IPS-18c (cell line): ENCODE measurements at regions not wholly inside any gene's neighbourhood (a gene's known extent, or its start where the extent isn't known, plus 50 kb on each side); places are given as distances from the start of the nearest gene placed in this dataset.

Source experiments
- H3K4me3 ChIP-seq: 2 replicates; pipeline ENCODE4 v1.7.0; 2013; ENCODE audit warnings: low read depth, mild to moderate bottlenecking, low read length, moderate library complexity; ENCODE audit not compliant: insufficient read depth
- H3K9me3 ChIP-seq: one replicate; pipeline ENCODE4 v1.6.1; 2013; ENCODE audit warnings: mild to moderate bottlenecking, low read length, moderate library complexity; ENCODE audit not compliant: control insufficient read depth, insufficient read depth

- H3K9me3 ChIP-seq, result peaks cover 34% of the 10 kb centered on the region
Measured at GRCh38 chr16:35302859-35303258, 1843.4 kb downstream of the TP53TG3F start.

GRCh38 chr16:35305476-35305875 lies 1846.1 kb downstream of the TP53TG3F start:
- Histone ChIP-seq H3K9me3 (peaks cover 39% of the 10 kb centered on the region), H3K4me3 (no peak overlapping the region)

More at GRCh38 chr16:35302859-35303258, 1843.4 kb downstream of the TP53TG3F start:
- H3K4me3 ChIP-seq, result no peak overlapping the region

GRCh38 chr16:35306915-35307314 lies 1847.5 kb downstream of the TP53TG3F start:
- H3K9me3 ChIP-seq, result peaks cover 44% of the 10 kb centered on the region
- no peak overlapping the region for H3K4me3 ChIP-seq

GRCh38 chr16:35308674-35309073 lies 1849.3 kb downstream of the TP53TG3F start:
- Histone ChIP-seq H3K9me3 (peaks cover 37% of the 10 kb centered on the region), H3K4me3 (no peak overlapping the region; the same call in 1 of the 2 replicates)

- Histone ChIP-seq H3K4me3 (no peak overlapping the region), H3K9me3 (peaks cover 44% of the 10 kb centered on the region)
Measured at GRCh38 chr16:35310999-35311398, 1851.6 kb downstream of the TP53TG3F start.

GRCh38 chr16:35311475-35311874 lies 1852.1 kb downstream of the TP53TG3F start:
- peaks cover 39% of the 10 kb centered on the region for H3K9me3 ChIP-seq
- H3K4me3 ChIP-seq, result peak overlapping the region; percentile 3; the same call in 1 of the 2 replicates

- H3K9me3 ChIP-seq, result peaks cover 35% of the 10 kb centered on the region
Measured at GRCh38 chr16:35314298-35314697, 1854.9 kb downstream of the TP53TG3F start.

GRCh38 chr16:35319536-35320192 lies 1860.3 kb downstream of the TP53TG3F start:
- peaks cover 18% of the 10 kb centered on the region for H3K9me3 ChIP-seq
- H3K4me3 ChIP-seq, result no peak overlapping the region

More at GRCh38 chr16:35314298-35314697, 1854.9 kb downstream of the TP53TG3F start:
- H3K4me3 ChIP-seq, result peak overlapping the region; percentile 3; the same call in 1 of the 2 replicates

GRCh38 chr16:35325936-35326335 lies 1866.5 kb downstream of the TP53TG3F start:
- H3K4me3 ChIP-seq, result no peak overlapping the region

GRCh38 chr16:35339337-35339736 lies 1879.9 kb downstream of the TP53TG3F start:
- peaks cover 19% of the 10 kb centered on the region for H3K9me3 ChIP-seq

More at GRCh38 chr16:35325936-35326335, 1866.5 kb downstream of the TP53TG3F start:
- H3K9me3 ChIP-seq, result peaks cover 8% of the 10 kb centered on the region

GRCh38 chr16:35342012-35342411 lies 1882.6 kb downstream of the TP53TG3F start:
- peaks cover 14% of the 10 kb centered on the region for H3K9me3 ChIP-seq

More at GRCh38 chr16:35339337-35339736, 1879.9 kb downstream of the TP53TG3F start:
- H3K4me3 ChIP-seq, result no peak overlapping the region

GRCh38 chr16:35344012-35344762 lies 1884.8 kb downstream of the TP53TG3F start:
- H3K9me3 ChIP-seq, result peaks cover 12% of the 10 kb centered on the region
- H3K4me3 ChIP-seq, result no peak overlapping the region

More at GRCh38 chr16:35342012-35342411, 1882.6 kb downstream of the TP53TG3F start:
- no peak overlapping the region for H3K4me3 ChIP-seq

GRCh38 chr16:35352431-35352830 lies 1893.0 kb downstream of the TP53TG3F start:
- peaks cover 4% of the 10 kb centered on the region for H3K9me3 ChIP-seq
- no peak overlapping the region for H3K4me3 ChIP-seq

GRCh38 chr16:35363510-35363909 lies 1904.1 kb downstream of the TP53TG3F start:
- Histone ChIP-seq H3K4me3 (no peak overlapping the region), H3K9me3 (peaks cover 24% of the 10 kb centered on the region)

GRCh38 chr16:35364263-35364662 lies 1904.9 kb downstream of the TP53TG3F start:
- Histone ChIP-seq H3K4me3 (no peak overlapping the region), H3K9me3 (peaks cover 25% of the 10 kb centered on the region)

- Histone ChIP-seq H3K9me3 (peaks cover 25% of the 10 kb centered on the region), H3K4me3 (no peak overlapping the region)
Measured at GRCh38 chr16:35365675-35366074, 1906.3 kb downstream of the TP53TG3F start.

GRCh38 chr16:35370617-35371016 lies 1911.2 kb downstream of the TP53TG3F start:
- no peak overlapping the region for H3K4me3 ChIP-seq
- H3K9me3 ChIP-seq, result peaks cover 20% of the 10 kb centered on the region

- Histone ChIP-seq H3K4me3 (no peak overlapping the region), H3K9me3 (peaks cover 12% of the 10 kb centered on the region)
Measured at GRCh38 chr16:35377142-35377541, 1917.7 kb downstream of the TP53TG3F start.
